ENCODE measurements at regions not wholly inside any gene's neighbourhood (a gene's known extent, or its start where the extent isn't known, plus 50 kb on each side); places are given as distances from the start of the nearest gene placed in this dataset.

DNA sequence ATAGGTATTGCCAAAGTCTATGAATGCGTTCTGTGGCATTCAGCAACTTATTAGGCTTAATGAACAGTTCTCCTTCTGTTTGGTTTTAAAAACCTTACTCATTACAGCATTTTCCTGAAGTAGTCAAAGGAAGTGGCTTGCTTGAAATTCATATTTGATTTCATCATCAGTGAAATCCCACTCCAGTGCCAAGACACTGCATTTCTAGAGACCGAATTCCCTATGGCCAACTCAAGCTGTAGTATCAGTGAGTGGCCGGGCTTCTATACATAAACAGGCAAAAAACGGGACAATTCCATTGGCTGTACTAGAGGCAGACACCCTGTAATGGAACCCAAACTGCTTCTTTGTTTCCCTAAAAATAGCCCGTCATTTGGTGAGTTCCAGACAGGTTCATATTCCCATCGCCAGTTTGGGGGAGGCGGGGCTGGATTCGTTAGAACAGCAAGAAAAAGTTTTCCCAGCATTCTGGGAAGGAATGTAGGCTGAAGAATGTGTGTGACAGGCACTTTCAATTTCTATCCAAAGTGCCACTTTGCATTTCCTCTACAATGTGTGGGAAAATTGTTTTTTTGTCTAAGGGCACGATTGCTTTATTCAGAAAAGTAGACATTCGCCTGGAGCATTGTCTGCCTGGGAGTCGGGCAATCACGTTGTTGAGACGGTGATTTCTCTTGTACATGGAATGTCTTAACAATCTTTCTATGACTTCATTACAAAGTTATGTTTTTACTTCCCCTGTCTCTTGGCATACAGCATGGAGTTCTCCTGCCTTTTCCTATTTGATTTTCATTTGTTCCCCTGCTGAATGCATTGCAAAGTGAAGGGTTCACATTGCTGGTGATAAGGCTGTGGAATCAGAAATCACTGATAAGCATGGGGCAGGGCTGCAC, 141.8 kb upstream of the MAST4 start:
- in situ Hi-C loops (cut with HindIII; ENCODE audit: low sequenced_read_pairs): no loop called here

DNA sequence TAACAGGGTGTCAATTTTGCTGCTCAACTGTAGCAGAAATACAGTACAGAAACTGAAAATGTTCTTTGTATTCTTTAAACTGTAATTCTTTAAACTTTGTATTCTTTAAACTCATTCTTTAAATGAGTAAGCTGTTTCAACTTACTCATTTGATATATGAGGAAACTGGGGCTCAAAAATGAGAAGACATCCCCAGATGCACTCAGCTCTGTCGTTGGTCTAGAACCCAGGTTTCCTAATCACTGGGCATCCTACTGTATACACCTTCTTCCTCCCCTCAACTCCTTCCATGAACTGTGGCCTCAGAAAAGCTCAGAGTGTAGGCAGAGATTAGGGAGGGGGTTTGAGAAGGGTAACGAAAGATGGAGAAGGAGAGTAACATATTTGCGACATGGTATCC, 136.5 kb upstream of the MAST4 start:
- in situ Hi-C loops (cut with HindIII; ENCODE audit: low sequenced_read_pairs): no loop called here

DNA sequence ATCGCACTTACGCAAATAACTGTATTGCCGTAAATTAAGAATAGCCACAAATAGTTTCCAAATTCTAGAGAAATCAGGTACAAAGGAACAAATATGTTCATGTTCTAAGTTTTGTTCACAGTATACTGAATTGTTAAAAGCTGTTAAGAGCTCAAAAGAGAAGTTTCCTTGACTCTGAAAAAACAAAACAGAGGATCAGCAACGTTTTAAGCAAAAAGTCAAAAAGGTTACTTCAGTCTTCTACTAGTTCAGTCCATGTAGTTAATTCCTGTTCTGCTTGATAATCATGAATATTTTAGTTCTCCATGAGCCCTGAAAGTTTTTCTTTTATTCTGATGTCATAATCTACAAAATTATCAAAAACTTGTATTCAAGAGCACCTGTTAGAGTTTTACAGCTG, 128.6 kb upstream of the MAST4 start:
- in situ Hi-C loops (cut with HindIII; ENCODE audit: low sequenced_read_pairs): no loop called here

DNA sequence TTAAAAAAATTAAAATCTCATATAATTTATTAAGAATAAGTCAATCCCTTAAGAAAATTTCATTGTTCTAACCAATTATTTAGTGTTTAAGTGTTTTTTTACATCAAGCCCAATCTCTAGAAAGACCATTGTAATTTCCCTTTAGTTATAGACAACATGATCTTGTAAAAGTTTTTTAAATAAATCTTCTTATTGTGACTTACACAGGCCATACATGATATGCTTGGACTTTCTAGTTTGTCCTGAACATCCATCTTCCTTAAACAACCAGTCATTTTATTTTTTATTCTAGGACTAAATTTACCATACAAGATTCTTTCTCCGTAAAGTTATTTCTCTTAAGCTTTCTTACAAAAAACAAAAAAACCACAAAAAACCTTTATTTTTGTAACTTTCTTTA, 126.5 kb upstream of the MAST4 start:
- in situ Hi-C loops (cut with HindIII; ENCODE audit: low sequenced_read_pairs): no loop called here

DNA sequence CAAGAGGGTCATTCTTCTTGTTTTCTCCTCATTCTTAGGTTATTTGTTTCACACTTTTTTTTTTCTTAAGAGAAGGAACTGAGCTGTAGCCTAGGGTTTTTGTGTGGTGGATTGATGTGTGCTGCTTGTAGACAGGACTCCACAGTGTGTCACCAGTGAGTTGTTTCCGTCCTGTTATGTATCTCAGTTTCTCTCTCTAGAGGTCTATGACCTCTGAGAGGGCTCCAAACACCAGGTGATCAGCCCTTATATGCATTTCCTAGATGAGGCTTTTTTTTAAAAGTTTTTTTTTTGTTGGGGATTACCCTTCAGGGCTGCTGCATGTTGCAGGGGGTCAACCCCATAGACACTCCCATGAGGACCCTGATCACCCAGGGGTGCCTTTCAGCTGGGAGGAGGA, 124.2 kb upstream of the MAST4 start:
- in situ Hi-C loops (cut with HindIII; ENCODE audit: low sequenced_read_pairs): no loop called here

DNA sequence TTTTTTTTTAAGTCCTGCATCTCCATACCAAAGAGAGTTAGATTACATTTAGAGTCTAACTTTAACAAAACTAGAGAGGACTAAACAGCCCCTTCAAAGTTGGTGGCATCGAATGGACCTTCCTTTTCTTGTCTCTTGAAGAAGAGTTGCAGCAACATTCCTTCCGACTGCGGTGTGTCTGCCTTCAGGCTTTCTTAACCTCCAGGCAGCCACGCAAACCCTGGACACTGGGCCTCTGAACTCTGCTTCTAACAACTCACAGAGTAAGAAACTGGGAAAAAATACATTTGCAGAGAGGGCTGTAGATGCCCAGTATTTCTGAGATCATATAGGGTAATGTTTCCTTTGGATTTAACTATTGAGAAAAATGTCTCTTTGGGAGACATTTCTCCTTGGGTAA, 120.5 kb upstream of the MAST4 start:
- in situ Hi-C loops (cut with HindIII; ENCODE audit: low sequenced_read_pairs): no loop called here

DNA sequence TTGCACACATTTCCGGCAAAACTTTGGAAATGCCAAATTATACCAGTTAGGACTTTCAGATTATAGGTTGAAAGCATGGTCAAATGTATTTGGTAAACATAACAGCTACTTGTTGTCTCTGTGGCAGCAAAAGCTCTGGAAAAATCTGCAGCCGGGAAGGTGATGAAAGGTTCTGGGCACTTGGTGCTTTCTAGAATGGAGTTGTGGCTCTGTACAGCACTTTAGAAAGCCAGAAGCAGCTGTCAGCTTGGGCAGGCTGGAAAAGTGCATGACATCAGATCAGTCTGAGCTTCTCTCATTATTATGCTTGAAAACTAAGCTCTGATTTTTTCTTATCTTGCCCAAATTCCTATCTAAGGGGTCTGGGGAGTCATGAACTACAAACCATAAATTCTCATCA, 118.6 kb upstream of the MAST4 start:
- in situ Hi-C loops (cut with HindIII; ENCODE audit: low sequenced_read_pairs): no loop called here

DNA sequence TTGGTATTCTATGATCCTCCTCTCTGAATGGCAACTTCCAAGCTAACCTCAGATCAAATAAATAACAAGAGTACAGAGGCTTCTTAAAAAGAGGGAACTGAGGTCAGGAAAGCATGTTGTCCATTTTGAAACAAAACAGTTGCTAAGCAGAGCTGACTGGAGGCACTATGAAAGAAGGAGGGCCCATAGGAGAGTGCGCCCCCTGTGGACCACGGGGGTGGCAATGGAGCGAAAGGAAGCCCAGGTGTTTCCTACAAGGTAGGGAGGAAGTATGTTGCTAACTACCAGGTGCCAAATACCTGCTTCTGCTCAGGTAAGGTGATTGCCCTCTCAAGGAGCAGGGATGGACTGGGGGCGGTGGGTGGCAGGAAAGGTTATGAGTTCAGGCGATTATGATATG, 101.8 kb upstream of the MAST4 start:
- in situ Hi-C loops (cut with HindIII; ENCODE audit: low sequenced_read_pairs): no loop called here

DNA sequence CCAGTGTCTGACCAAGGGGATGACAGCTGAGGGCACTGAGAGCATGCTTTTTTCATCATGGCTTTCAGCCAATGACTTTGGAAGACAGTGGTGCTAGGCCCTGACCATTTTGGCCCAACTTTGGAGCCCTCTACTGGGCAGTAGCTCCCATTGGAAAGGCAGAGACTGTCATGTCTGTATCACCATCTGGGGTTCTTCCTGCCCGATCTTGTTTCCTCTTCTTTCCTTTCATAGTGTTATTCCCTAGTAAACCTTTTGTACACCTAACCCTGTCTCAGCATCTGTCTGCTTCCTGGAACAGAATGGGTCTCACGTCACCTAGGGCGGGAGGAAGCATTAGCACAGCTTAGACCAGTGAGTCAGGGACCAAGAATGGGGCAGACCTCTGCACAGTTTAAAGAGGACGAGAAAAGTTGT, 97.4 kb upstream of the MAST4 start:
- in situ Hi-C loops (cut with HindIII; ENCODE audit: low sequenced_read_pairs): no loop called here

DNA sequence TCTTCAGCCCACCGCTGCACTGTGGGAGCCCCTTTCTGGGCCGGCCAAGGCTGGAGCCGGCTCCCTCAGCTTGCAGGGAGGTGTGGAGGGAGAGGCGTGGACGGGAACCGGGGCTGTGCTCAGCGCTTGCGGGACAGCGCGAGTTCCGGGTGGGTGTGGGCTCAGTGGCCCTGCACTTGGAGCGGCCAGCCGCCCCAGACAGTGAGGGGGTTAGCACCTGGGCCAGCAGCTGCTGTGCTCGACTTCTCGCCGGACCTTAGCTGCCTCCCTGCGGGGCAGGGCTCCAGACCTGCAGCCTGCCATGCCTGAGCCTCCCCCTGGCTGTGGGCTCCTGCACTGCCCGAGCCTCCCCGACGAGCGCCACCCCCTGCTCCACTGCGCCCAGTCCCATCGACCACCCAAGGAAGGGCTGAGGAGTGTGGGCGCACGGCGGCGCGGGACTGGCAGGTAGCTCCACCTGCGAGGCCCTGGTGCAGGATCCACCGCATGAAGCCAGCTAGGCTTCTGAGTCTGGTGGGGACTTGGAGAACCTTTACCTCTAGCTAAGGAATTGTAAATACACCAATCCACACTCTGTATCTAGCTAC, 92.9 kb upstream of the MAST4 start:
- in situ Hi-C loops (cut with HindIII; ENCODE audit: low sequenced_read_pairs): no loop called here

DNA sequence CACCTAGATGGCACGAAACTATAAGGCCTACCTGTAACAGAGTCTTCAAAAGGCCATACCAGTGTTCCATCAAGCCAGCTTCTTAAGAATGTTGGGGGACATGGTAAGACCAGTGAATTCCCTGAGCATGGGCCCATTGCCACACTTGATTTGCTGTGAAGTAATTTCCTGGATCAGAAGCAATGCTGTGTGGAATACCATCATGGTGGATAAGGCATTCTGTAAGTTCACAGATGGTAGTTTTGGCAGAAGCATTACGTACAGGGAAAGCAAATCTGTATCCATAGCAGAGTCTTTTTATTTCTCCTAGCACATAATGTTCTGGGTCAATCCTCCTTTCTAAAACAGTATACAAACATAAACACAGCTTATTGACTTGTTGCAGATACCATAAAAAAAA, 89.1 kb upstream of the MAST4 start:
- in situ Hi-C loops (cut with HindIII; ENCODE audit: low sequenced_read_pairs): no loop called here

DNA sequence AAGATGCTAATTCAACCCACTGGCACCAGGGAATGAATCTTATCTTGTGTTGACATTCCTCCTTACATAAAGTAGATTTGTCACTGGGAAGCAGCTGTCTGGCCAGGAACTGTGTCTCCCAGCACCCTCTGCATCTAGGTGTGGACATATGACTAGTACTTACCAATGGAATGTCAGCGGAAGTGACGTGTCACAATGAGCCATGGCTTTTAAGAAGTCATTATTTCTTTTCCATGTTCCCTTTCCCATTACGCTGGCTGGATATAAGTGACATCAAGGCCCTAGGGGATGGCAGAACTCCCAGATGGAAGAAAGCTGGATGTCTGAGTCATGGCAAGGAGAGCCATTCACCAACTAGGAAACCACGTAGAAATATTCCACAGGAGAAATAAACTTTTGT, 84.7 kb upstream of the MAST4 start:
- in situ Hi-C loops (cut with HindIII; ENCODE audit: low sequenced_read_pairs): no loop called here

DNA sequence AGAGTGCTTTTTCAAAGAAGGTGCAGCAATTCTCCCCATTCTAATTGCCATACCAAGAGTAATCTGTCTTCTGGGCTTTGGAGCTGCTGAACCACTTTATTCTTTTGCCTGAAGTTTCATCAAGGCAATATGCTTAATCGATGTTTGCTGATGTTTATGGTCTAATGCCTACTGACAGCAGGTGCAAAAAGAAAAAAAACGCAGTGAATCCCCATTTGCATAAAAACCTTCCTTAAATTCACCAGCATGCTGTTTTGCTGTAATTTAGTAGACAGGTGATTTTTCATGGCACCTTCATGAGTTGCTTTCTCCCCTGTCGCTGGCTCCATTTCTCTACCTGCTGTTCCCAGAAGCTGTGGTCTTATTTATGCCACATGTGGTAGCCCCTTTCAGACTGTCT, 83.1 kb upstream of the MAST4 start:
- in situ Hi-C loops (cut with HindIII; ENCODE audit: low sequenced_read_pairs): no loop called here

DNA sequence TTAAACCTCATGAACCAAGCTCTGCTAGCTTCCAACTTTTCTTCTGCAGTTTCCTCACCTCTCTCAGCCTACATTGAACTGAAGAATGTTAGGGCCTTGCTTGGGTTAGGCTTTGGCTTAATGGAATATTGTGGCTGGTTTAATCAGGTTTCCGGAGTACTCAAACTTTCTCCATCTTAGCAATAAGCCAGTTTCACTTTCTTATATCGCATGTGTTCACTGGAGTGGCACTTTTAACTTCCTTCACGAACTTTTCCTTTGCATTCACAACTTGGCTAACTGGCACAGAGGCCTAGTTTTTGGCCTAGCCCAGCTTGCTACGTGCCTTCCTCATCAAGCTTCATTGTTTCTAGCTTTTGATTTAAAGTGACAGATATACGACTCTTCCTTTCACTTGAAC, 81.0 kb upstream of the MAST4 start:
- in situ Hi-C loops (cut with HindIII; ENCODE audit: low sequenced_read_pairs): no loop called here

DNA sequence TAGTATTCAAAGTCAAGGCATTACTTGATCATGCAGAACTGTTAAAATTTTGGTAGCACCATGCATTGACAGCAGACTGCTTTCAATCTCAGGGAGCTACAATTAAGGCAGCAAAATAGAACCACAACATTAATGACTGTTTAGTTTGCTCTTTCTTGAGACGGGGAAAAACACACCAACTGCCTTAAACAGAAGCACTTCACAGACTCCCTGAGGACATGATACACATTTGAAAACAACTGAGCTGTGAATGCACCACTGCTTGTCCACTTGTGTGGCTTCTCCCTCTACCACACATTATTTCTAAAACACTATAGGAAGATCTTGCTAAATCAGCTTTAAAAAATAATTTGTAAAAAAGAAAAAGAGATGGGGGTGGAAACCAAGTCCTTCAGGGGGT, 79.6 kb upstream of the MAST4 start:
- in situ Hi-C loops (cut with HindIII; ENCODE audit: low sequenced_read_pairs): no loop called here

DNA sequence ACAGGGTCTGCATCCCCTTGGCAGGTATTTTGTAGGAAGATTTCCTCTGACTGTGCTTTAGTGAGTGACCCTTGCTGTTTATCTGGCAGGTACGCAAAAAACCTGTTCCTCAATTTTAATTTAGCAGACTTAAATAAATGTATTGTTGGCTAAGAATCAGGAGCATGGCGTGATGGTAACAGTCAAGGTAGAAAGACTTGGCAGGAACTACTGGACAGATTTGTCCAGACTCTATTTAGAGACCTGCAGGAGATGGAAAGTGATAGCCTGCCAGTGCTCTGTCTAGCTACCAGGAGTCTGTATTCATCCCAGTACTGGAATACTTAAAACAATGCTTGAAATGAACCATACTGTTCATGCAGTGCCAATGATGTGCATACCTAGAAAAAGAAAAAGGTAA, 78.8 kb upstream of the MAST4 start:
- in situ Hi-C loops (cut with HindIII; ENCODE audit: low sequenced_read_pairs): no loop called here

DNA sequence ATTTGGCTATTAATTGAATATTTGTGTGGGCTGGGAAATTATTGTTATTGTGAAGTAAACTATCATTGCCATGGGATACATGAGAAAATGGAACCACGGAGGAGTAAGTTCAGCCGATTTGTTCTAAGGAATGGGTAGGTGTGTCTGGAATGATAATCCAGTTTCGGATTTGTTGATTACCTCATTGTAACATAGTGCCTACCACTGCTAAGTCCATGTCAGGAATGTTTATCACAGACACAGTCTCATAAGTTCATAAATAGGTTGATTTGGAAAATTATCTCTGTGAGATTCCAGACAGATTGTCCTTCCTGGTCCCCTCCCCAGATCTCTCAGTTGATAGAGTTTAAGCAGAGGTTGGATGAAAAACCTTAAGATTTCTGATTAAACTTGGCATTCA, 78.1 kb upstream of the MAST4 start:
- in situ Hi-C loops (cut with HindIII; ENCODE audit: low sequenced_read_pairs): no loop called here

DNA sequence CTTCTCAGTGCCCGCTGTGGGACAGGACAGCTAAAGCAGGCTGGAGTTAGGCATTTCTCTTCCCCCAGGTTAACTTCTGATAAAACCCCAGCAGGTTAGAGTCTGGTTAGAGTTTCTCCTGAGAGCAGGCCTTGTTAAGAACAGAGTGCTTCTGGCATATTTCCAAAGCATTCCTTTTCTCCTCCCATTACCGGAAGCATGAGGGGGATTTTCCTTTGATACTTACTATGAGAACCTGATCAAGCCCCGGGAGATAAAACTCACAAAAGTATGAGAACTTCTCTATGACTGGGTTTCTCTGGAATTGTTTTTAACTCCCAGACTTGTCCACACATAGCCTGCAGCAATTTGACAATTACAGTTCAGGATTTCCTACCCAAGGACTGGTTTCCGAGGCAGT, 77.4 kb upstream of the MAST4 start:
- in situ Hi-C loops (cut with HindIII; ENCODE audit: low sequenced_read_pairs): no loop called here

DNA sequence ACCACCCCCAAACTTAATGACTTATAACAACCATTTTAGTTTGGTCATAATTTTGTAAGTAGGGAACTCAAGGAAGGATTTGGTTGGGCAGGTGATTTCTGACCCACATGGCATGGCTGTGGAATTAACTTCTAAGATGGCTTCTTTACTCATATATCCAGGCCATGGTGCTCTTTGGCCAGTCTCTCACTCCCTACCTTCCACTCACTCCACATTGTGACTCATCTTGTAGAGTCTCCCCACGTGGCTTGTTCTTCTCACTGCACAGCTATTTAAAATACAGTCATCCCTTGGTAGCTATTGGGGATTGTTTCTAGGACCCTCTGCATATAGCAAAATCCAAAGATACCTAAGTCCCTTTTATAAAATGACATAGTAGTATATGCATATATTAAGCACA, 76.6 kb upstream of the MAST4 start:
- in situ Hi-C loops (cut with HindIII; ENCODE audit: low sequenced_read_pairs): no loop called here

DNA sequence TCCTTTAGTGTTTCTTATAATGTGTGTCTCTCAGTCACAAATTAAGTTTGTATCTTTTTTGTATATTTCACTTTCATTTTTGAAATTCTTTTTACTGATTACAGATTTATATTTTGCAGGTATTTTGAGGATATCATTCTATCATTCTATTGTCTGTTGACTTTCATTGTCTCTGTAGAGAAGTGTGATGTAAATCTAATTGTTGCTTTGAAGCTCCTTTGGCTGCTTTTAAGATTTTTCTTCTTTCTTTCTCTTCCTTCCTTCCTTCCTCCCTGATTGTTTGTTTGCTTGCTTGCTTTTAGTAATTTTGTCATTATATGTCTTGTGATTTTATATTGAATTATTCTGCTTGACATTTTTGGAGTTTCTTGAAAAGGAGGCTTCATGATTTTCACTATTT, 75.3 kb upstream of the MAST4 start:
- in situ Hi-C loops (cut with HindIII; ENCODE audit: low sequenced_read_pairs): no loop called here

DNA sequence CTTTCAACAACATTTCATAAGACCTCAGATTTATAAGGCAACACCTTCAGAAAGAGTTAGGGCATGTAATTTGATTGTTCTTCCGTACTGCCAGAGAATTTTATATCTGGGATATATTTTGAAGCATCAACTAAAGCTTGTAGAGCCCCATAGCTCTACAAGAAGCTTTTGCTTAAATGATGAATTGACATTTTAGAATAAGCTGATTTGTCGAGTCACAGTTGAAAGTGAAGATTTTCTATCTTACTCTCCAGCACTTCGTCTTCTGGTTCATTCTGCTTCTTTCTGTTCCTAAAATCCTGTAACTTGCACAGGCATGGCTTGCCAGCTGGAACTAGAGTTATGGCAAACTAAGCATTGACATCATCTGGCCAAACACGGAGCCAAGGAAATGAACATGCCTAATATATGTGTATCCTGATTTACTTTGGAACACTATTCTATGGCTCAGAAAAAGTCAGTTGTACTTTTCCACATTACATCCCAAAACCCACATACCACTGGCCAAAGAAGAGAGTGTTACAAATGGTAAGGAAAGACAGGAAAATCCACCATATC, 68.6 kb upstream of the MAST4 start:
- in situ Hi-C loops (cut with HindIII; ENCODE audit: low sequenced_read_pairs): no loop called here

DNA sequence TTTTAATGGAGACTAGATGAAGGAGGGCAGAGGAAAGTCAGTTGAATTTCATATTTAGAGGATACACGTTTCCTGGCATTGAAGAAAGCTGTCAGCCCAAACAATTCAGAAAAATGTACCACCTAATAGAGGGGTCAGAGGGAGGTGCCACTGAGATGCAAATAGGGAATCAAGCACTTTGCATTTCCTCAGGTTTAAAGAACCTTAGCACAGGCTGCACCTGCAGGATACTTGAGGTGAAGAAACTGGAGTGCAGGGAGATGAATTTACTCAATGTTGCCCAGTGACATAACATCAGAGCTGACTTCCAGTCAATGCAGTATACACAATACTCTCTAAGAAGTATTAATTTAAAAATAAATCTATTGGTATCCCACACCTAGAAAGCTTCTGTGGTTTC, 67.0 kb upstream of the MAST4 start:
- in situ Hi-C loops (cut with HindIII; ENCODE audit: low sequenced_read_pairs): no loop called here
